HG03469 (cell line): ENCODE measurements at regions not wholly inside any gene's neighbourhood (a gene's known extent, or its start where the extent isn't known, plus 50 kb on each side); places are given as distances from the start of the nearest gene placed in this dataset.

Experiments
- ATAC-seq: cut with Tn5 transposase; IDR thresholded peaks from one replicate; pipeline ENCODE4 v1.9.1; 2021; ENCODE audit warnings: mild to moderate bottlenecking, moderate library complexity, moderate number of reproducible peaks; ENCODE audit not compliant: unreplicated experiment

DNA sequence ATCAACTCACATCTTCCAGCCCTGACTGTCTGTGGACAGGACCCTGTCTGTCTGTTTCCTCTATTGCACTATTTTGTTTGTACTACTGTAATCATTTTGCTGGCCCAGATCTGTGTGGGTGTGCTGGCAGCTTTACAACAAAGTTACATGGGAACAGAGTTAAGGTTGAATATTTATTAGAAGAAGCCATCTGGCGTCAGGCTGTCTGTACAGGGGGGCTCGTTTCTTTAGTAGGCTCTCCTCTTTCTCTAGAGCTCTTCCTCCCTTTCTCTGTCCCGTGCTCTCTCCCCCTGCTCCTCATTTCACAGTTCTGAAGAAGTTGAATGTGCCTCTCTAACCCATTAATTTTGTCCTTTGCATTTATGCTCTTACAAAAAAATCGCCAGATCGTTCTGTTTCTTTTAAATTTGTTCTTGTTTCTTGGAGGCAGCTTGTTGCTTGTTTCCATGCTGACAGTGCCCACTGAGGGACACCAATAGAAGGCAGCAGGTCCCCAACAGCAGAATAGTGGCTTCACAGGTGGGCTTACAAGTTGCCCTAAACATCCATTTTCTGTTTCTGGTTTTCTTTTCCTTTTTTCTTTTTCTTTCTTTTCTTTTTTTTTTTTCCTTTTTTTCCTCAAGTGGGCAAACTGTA is 315.2 kb upstream of the ZEB2 start:
- ATAC-seq: no peak

DNA sequence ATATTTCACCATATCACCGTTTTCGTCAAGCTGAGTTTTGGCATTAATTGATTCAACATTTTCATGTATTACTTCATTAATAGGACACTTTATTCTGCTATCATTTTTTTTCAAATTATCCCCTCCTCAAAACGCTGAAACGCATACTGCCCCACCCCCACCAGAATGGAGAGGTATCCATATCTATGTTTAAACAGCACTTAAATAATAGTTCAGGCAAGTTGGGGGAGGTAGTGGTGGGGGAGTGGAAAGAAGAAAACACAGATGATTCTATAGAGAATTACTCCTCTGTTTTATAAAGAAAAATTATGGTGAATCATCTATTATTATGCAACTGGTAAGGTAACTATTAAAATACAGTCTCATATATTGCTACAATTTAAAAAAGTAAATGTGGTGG is 314.4 kb upstream of the ZEB2 start:
- no peak for ATAC-seq

DNA sequence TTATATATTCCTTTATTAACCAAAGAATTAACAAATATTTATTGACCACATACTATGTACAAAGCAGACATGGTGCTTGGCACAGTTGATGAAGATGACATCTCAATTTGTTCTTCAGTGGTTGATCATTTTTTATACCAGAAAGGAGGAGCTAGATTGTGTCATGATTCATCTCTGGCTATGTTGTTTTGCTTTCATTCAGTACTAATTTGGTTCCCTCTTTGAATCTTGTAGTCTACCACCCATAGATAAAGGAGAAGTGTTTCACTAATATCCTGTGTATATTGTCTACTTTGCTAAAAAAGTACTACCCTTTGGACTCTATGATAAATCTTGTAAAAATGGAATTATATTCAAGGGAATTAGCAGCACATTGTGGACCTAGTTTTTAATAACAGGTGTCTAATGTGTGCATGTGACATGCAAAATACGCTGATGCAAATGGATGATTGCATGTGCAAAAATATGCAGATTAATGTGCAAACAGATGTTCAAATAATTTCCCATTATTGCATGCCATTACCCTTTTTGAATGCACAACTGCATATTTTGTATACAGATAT is 313.2 kb upstream of the ZEB2 start:
- no peak for ATAC-seq

DNA sequence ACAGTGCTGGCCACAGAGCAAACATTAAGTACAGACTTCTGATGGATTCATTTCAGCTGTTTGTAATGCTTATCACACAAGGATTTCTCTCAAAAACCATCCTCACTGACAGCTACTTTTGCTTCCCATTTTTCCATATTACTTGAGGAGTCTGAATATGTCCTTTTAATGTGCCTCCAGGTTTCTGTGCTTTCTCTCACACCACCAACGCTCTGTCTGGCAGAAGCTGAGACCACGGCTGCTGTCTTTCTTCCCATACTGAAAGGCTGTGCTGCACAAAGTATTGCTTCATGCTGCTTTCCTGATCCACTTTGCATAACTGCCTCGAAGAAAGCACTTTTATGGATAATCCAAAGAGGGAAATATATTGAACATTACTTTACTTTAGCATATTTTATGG is 312.1 kb upstream of the ZEB2 start:
- no peak for ATAC-seq

DNA sequence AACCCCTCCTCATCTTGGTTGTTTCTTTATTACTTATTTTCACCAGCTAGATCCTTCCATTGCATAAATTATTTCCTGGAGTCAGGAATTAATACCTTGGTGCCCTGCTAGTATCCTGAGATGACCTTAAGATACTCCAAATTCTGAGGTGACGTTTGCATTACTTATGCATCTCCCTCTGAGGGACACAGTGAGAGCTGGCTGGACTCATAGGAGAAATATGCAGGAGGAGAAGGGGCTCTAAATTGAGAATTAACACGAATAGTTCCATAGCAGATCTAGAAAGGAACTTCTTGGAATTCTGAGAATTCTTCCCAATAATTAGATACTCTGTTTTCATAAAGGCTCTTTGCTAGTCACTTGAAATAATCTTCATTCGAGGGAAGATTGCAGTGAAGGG is 310.6 kb upstream of the ZEB2 start:
- ATAC-seq: no peak

DNA sequence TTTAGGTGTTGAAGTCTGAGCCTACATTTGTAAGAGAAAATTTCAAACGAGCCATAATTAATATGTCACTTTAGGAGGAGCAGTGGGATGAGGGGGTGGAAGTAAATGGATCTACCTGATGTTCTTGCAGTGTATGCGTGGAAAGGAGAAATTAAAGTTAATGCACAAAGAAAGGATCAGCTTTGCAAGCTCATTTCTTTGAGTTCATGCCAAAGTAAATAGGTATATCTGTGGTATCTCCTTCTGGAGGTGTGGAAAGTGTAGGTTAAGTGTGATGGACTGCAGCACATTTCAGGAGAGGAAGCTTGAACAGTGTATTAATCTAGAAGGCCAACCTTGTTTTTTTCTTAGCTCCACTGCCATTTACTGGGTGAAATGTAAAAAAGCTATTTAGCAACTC is 307.5 kb upstream of the ZEB2 start:
- no peak for ATAC-seq

DNA sequence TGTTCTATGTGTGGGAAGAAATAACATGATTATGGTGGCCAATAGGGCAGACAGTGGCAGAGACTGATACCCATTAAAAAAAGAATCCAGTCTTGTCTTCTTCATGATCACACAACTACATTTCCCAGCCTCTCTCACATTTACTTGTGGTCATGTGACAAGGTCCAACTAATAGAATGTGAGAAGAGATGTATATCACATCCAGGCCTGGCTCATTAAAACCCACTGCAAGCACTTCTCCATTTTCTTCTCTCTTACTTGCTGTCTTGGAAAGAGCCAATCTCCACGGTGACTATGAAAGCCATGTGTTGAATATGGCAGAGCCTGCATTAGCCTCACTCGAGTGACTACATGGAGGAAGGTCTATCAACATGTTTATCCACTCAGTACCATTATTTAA is 306.2 kb upstream of the ZEB2 start:
- no peak for ATAC-seq

DNA sequence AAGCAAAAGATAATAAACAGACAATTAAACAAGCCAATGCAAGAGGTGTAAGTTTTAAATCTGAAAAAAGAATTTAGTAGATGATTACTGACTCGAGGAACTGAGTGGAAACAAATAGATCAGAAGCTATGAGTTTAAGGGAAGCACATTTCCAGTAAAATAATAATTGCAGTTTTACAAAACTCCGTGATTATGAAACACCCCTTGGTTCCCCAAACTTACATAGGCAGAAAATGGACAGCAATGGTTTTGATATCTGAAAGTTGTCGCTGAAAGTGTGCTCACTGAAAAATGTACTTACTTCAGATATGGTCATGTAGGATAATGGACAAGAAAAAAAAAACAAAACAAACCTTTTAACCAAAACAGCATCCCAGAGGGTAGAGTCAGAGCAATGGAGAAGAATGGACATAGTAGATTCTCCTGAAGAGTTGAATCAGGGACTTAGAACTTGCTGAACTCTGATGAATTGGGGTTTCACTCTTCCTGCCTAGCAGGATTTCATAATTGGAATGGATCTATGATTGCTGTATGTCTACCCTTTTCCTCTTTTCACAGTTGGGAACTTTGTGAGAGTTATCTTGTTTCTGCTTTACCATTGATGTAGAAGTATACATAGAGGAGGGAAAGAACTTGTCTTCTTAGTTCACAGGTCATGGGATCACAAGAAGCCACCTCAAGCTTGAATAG is 305.6 kb upstream of the ZEB2 start:
- ATAC-seq: no peak

DNA sequence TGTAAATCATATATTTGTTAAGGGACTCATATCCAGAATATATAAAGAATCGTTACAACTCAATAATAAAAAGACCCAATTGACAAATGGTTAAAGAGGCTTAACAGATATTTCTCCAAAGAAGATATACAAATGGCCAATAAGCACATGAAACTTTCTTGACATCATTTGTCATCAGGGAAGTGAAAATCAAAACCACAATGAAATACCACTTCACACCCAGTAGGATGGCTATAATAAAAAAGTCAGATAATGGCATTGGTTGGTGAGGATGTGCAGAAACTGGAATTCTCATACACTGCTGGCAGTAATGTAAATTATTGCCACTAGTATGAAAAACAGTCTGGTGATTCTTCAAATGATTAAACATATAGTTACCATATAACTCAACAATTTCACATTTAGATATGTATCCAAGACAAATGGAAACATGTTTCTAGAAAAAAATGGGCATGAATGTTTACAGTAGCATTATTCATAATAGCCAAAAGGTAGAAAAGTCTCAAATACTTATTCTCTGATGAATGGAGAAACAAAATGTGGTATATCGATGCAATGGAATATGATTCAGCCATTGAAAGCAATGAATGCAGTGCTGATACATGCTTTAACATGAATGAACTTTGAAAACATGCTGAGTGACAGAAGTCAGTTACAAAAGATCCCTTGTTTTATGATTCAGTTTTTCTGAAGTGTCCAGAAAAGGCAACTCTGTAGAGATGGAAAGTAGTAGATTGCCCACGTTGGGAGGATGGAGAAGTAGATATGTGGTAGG is 304.6 kb upstream of the ZEB2 start:
- no peak for ATAC-seq

DNA sequence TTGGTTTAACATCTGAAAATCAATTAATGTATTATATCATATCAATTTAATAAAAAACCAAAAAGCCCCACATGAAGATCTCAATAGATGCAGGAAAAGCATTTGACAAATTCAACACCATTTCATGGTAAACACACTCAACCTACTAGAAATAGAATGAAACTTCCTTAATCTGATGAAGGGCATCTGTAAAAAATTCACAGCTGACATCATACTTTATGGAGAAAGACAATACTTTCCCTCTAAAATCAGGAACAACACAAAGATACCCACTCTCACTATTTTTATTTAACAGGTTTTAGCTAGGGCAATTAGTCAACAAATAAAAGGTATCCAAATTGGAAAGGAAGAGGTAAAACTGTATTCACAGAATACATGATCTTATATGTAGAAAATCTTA is 303.0 kb upstream of the ZEB2 start:
- no peak for ATAC-seq

DNA sequence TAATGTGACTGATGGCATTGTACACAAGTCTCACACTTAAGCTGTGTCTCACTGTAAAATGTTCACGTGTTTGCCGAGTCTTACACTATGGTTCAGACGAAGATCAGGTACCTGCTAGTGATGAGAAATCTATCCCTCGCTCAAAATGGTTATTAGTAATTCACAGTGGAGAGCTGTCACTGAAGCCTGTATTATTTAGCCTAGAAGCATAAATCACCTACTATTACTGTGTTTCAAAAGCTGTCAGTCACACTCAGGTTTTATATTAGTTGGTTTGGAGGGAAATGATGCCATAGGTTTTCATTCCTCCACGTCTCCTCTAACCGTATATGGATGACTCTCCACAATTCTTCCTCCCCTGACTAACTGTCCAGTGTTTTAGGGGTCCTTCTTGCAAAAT is 292.4 kb upstream of the ZEB2 start:
- no peak for ATAC-seq

DNA sequence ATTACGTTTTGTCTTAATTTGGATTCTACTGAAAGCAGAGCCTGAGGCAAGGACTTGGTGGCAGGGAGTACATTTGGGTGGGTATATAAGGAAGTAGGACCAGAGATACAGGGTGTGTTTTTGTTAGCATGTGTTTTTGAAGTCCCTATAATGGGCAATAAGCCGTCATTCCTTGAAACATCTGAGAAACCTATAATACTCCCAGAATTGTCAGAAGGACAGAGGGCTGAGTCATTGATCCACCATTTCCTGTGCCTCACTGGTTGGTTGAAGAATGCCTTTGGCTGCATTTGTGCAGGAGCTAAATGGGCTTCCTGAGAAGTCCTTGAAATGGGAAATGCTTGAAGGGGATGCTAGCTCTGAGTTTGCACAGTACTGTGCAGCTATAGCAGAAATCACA is 281.8 kb upstream of the ZEB2 start:
- ATAC-seq: no peak

DNA sequence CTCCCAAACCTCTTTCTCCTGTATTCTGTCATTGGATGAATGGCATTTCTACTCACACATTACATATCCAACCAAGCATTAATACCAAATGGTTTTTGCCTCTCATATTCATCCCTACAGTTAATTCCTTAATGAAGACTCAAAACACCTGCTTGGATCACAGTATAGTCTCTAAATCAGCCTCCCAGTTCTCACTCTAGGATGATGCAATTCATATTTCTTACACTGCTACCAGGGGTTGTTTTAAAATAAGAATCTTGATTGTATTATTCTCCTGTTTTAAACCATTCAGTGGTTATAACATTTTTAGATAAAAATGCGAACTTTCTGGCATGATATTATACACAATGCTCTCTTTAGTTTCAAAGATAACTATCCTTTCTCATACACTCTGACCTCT is 281.4 kb upstream of the ZEB2 start:
- ATAC-seq: no peak

DNA sequence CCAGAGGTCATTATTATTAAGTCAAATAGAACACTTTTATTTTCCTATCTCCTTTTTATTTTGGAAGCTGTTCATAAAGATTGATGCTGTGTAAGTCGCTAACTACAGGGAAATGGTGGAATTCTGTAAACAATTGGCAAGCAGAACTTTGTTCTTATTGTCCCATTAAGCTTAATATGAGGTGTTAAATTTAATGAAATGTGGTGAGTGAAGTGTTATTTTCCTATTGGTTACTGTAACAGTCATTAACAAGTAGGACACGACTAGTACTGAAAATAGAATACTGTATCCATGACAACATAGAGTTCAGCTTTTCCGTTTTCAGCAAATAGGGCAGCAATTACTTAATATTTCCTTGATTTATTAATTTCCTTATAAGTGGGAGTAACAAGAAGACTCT is 279.1 kb upstream of the ZEB2 start:
- no peak for ATAC-seq

DNA sequence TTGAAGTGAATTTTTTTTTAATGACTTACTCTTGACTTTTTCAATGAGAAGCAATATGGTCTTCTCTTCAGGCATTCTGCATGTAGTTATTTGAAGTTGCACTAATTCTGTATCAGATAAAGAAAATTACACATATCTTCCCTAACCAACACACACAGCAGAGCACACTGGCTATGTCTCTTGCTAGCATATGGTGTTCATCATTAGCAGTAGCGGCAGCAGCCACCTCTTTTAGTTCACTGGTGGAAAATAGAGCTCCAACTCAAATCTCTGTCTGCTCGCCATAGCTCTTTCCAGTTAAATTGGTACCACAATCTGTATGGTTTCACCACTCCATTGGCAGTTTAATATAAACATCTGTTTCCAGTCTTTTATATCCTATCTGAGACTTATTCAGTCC is 278.1 kb upstream of the ZEB2 start:
- ATAC-seq: no peak

DNA sequence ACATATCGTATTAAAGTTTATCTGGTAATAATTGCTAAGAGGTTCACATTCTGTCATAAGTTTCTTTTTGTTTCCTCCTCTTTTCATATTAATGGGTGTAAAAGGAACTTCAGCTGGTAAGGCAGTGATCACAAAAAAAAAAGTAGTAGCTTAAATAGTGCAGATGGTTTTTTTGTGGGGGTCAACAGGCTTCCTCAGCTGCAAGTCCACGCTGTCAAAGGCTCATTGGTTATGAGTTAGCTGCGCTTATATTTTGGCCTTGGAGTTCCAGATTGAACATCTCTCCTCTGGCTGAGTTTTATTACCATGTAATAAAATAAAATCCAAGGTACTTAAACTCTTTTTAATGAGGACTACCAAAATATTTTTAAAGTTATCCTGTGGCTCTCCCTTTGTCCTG is 277.0 kb upstream of the ZEB2 start:
- ATAC-seq: no peak

DNA sequence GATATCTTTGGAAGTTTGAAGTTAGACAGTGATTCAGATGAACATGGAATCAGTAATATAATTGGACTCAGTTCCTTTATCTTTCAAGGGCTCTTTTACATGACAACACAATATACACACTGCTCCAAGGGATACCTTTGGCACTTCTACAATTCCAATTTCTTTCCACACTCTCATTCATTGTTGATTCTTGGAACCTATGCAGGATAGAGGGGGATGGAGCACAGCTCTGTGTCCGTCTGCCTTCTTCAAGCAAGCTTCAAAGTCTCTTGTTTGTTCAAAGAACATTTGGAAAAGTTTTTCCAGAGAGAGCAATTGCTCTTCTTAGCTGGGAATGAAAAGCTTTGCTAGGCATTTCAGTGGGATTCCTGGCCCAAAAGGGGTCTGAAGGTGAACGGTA is 276.2 kb upstream of the ZEB2 start:
- no peak for ATAC-seq

DNA sequence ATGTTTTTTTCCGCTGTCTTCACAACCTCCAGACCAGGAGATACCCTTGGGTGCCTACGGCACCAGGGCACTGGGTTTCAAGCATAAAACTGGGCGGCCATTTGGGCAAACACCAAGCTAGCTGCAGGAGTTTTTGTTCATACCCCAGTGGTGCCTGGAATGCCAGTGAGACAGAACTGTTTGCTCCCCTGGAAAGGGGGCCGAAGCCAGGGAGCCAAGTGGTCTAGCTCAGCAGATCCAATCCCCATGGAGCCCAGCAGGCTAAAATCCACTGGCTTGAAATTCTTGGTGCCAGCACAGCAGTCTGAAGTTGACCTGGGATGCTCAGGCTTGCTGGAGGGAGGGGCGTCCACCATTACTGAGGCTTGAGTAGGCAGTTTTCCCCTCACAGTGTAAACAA is 265.3 kb upstream of the ZEB2 start:
- no peak for ATAC-seq

DNA sequence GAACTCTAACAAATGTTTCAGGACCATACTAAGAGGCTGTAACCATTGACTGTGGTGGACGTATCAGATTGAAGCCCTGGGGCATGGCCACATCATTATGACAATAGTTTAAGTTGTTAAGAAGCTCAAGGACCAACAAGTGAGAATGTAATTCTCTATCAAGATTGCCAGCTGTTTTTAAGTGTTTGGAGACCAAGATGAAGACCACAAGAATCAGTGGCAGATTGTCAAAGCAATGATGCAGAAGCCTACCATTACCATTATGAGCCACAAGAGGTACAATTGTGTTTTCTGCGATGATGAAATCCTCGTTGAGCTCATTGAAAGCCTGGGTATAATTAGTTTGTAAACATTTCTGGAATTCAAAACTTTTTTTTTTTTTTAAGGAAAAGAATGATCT is 261.1 kb upstream of the ZEB2 start:
- no peak for ATAC-seq

DNA sequence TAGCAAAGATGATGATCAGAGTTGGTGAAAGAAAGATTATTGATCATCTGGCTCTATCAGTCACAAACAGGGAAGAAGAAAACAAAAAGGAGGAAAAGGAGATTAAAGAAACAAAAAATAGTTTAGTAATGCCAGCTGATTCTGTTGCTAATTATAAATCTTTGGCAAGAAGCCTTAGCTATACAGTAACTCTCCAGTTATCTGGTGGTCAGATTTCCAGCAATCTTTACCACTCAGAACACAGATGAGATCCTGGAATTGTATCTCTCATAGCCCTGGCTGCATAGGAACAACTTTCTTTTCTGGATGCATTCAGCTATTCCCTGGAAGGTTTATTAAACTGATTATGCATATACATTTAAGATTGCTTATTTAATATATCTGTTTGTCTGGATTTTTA is 256.8 kb upstream of the ZEB2 start:
- no peak for ATAC-seq

DNA sequence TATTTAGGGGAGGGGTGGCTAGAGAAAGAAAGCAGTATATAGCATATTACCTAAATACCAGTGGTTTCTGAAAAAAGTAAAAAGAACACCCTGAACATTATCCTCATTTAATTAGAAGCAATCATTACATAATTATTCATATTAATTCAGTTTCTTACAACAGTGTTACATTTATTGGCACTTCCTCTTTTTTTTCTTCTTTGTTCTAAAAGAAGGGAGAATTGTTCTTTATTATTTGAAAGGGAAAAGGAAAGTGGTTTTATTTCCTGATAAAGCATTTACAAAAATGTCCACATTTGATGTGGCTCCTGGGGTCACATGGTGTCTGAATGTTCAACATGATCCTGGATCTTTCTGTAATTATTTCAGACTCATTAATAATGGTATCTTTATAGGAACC is 254.9 kb upstream of the ZEB2 start:
- ATAC-seq: no peak

DNA sequence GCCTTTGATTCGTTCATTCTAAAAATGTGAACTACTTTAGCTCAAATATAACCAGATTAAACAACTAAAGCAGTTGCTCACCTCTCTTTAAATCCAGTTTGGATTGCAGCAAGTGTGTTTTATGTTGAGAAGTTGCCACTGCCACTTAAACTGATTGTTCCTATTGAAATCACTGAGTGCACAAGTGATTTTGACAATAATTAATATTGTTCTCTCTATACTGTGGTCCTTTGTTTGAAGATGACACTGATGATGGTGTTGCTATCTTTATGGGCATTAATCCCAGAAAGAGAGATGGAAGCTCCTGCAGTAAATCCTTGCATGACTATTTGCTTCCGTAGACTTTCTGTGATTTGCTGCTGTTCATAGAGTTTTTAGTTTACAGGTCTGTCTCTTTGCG is 251.4 kb upstream of the ZEB2 start:
- no peak for ATAC-seq
